H9 (cell line): ENCODE measurements at regions not wholly inside any gene's neighbourhood (a gene's known extent, or its start where the extent isn't known, plus 50 kb on each side); places are given as distances from the start of the nearest gene placed in this dataset.

ENCODE experiments used
- DNase-seq: peaks from one replicate; pipeline ENCODE4 v3.0.0-alpha.2; 2017
- H2AFZ ChIP-seq: one replicate; pipeline ENCODE4 v1.6.1; 2013; ENCODE audit warnings: mild to moderate bottlenecking, low read length, control low read depth, moderate library complexity
- H2AK5ac ChIP-seq: 2 replicates; pipeline ENCODE4 v1.6.1; 2013; ENCODE audit warnings: low read length, control low read depth, mixed read lengths; ENCODE audit not compliant: insufficient read length
- H2BK120ac ChIP-seq: one replicate; pipeline ENCODE4 v1.6.1; 2013; ENCODE audit warnings: low read depth, mild to moderate bottlenecking, low read length, control low read depth, inconsistent platforms; ENCODE audit not compliant: poor library complexity, severe bottlenecking
- H2BK12ac ChIP-seq: 2 replicates; pipeline ENCODE4 v1.6.1; 2013; ENCODE audit warnings: low read length, control low read depth, mixed read lengths, low read depth; ENCODE audit not compliant: insufficient read length
- H2BK15ac ChIP-seq: 2 replicates; pipeline ENCODE4 v1.6.1; 2013; ENCODE audit warnings: low read depth, low read length, control low read depth
- H2BK20ac ChIP-seq: one replicate; pipeline ENCODE4 v1.6.1; 2013; ENCODE audit warnings: low read depth, mild to moderate bottlenecking, low read length, control low read depth, inconsistent platforms; ENCODE audit not compliant: poor library complexity, severe bottlenecking
- H2BK5ac ChIP-seq: 2 replicates; pipeline ENCODE4 v1.6.1; 2013; ENCODE audit warnings: low read length, control low read depth, mixed read lengths; ENCODE audit not compliant: insufficient read length
- H3K14ac ChIP-seq: 2 replicates; pipeline ENCODE4 v1.6.1; 2013; ENCODE audit warnings: low read length, control low read depth; ENCODE audit not compliant: insufficient read depth
- H3K18ac ChIP-seq: 2 replicates; pipeline ENCODE4 v1.6.1; 2013; ENCODE audit warnings: low read depth, mild to moderate bottlenecking, mixed read lengths, low read length, control low read depth; ENCODE audit not compliant: insufficient read length
- H3K23ac ChIP-seq: 2 replicates; pipeline ENCODE4 v1.6.1; 2013; ENCODE audit warnings: low read length, control low read depth, mixed read lengths, low read depth; ENCODE audit not compliant: insufficient read length
- H3K23me2 ChIP-seq: 2 replicates; pipeline ENCODE4 v1.6.1; 2013; ENCODE audit warnings: low read depth, mild to moderate bottlenecking, mixed read lengths, low read length, control low read depth; ENCODE audit not compliant: insufficient read length, poor library complexity, severe bottlenecking
- H3K27ac ChIP-seq: 2 replicates; pipeline ENCODE4 v1.5.1; 2013; ENCODE audit warnings: low read length, control low read depth, mixed read lengths, low read depth; ENCODE audit not compliant: insufficient read length
- H3K27me3 ChIP-seq: 2 replicates; pipeline ENCODE4 v1.6.1; 2013; ENCODE audit warnings: low read length, control low read depth, inconsistent platforms; ENCODE audit not compliant: insufficient read depth
- H3K4ac ChIP-seq: 2 replicates; pipeline ENCODE4 v1.6.1; 2013; ENCODE audit warnings: low read depth, mild to moderate bottlenecking, control low read depth, inconsistent platforms, low read length, moderate library complexity
- H3K4me1 ChIP-seq: 2 replicates; pipeline ENCODE4 v1.6.1; 2013; ENCODE audit warnings: low read length, control low read depth, inconsistent platforms; ENCODE audit not compliant: insufficient read depth
- H3K4me2 ChIP-seq: 2 replicates; pipeline ENCODE4 v1.6.1; 2013; ENCODE audit warnings: low read length, control low read depth, mixed read lengths; ENCODE audit not compliant: insufficient read length, insufficient read depth
- H3K56ac ChIP-seq: 2 replicates; pipeline ENCODE4 v1.6.1; 2013; ENCODE audit warnings: low read depth, mild to moderate bottlenecking, mixed read lengths, low read length, control low read depth; ENCODE audit not compliant: insufficient read length
- H3K79me1 ChIP-seq: 2 replicates; pipeline ENCODE4 v1.6.1; 2013; ENCODE audit warnings: low read depth, mild to moderate bottlenecking, moderate library complexity, low read length, control low read depth, inconsistent platforms; ENCODE audit not compliant: insufficient read depth, poor library complexity, severe bottlenecking
- H3K79me2 ChIP-seq: 2 replicates; pipeline ENCODE4 v1.6.1; 2013; ENCODE audit warnings: low read length, control low read depth, inconsistent platforms; ENCODE audit not compliant: insufficient read depth
- H3K9ac ChIP-seq: 2 replicates; pipeline ENCODE4 v1.6.1; 2013; ENCODE audit warnings: low read length, control low read depth, mixed read lengths; ENCODE audit not compliant: insufficient read length; ENCODE audit errors: extremely low read depth
- H3K9me3 ChIP-seq: one replicate; pipeline ENCODE4 v1.6.1; 2013; ENCODE audit warnings: low read depth, low read length, inconsistent platforms; ENCODE audit not compliant: control insufficient read depth
- H3T11ph ChIP-seq: one replicate; pipeline ENCODE4 v1.6.1; 2013; ENCODE audit warnings: mild to moderate bottlenecking, low read length, control low read depth, inconsistent platforms
- H4K20me1 ChIP-seq: one replicate; pipeline ENCODE4 v1.6.1; 2013; ENCODE audit not compliant: control insufficient read depth, insufficient read length, insufficient read depth
- H4K5ac ChIP-seq: 2 replicates; pipeline ENCODE4 v1.6.1; 2013; ENCODE audit warnings: low read depth, mild to moderate bottlenecking, mixed read lengths, low read length, control low read depth; ENCODE audit not compliant: insufficient read length
- H4K8ac ChIP-seq: replicated peaks from 2 replicates; pipeline ENCODE4 v1.6.1; 2013; ENCODE audit warnings: low read length, control low read depth, mixed read lengths, low read depth; ENCODE audit not compliant: insufficient read length
- H4K91ac ChIP-seq: 2 replicates; pipeline ENCODE4 v1.6.1; 2013; ENCODE audit warnings: low read depth, mild to moderate bottlenecking, moderate library complexity, mixed read lengths, low read length, control low read depth; ENCODE audit not compliant: insufficient read length
- H3K27ac Mint-ChIP-seq, 3 experiments: 2 replicates in 2 of 3; 3 replicates in 1 of 3; pipeline ENCODE4 v1.8.0; 2020 to 2021; ENCODE audit warnings: mixed read lengths in 3 of 3, mild to moderate bottlenecking in 1 of 3, moderate library complexity in 1 of 3
- H3K27me3 Mint-ChIP-seq: 2 replicates; pipeline ENCODE4 v1.8.0; 2021; ENCODE audit warnings: low read depth, mild to moderate bottlenecking, moderate library complexity, mixed read lengths
- H3K36me3 Mint-ChIP-seq, 3 experiments: 2 replicates in 2 of 3; 3 replicates in 1 of 3; pipeline ENCODE4 v1.8.0; 2020 to 2021; ENCODE audit warnings: low read depth in 3 of 3, mixed read lengths in 3 of 3; ENCODE audit not compliant: insufficient read depth in 1 of 3
- H3K4me1 Mint-ChIP-seq, 2 experiments: 2 replicates each; pipeline ENCODE4 v1.8.0; 2020; ENCODE audit warnings: mixed read lengths in 2 of 2
- H3K4me3 Mint-ChIP-seq, 2 experiments: 2 replicates in 1 of 2; 3 replicates in 1 of 2; pipeline ENCODE4 v1.8.0; 2020 to 2021; ENCODE audit warnings: mild to moderate bottlenecking in 2 of 2, mixed read lengths in 2 of 2, moderate library complexity in 1 of 2
- H3K9me3 Mint-ChIP-seq, 2 experiments: 2 replicates in 1 of 2; 3 replicates in 1 of 2; pipeline ENCODE4 v1.8.0; 2020; ENCODE audit warnings: mild to moderate bottlenecking in 2 of 2, mixed read lengths in 2 of 2, moderate library complexity in 1 of 2
- WGBS: extraction: QIAGEN DNeasy Blood & Tissue Kit; methylation state at CpG from one replicate; pipeline ENCODE4 v1.1.7; 2013; ENCODE audit warnings: missing lambda C conversion rate, low lambda C conversion rate, mixed read lengths; ENCODE audit not compliant: insufficient read length; ENCODE audit errors: extremely low coverage; 5-methylcytosine and 5-hydroxymethylcytosine counted together
- TF ChIP-seq, protein P1 (sequence below): fragments of 200-600 bp; sonication (generic); conservative IDR thresholded peaks from 3 replicates; pipeline ENCODE4 v1.8.0; 2021; ENCODE audit warnings: antibody characterized with exemption, mild to moderate bottlenecking

DNA sequence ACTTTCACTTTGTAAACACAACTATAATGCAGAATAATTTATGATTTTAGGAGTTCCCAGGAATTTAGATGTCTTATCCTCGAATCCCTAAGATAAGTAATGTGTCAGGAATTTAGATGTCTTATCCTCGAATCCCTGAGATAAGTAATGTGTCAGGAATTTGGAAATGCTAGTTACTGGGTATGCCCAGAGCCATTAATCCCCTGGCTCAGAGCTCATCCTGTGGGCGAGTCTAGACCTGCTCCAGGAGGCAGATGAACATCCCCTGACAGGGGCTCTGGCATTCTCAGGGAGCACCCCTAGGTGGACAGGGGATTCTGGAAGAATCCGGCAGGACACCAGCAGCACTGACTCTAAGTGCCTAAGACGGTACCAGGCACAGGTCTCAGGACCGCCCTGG, 163.3 kb downstream of the ARRDC4 start:
- Mint-ChIP-seq H3K4me3 (no peak overlapping the region), H3K4me1 (peaks cover 6 to 19% of the 10 kb centered on the region in 2 experiments), H3K9me3 (no peaks in the 10 kb centered on the region), H3K36me3 (no peaks in the 10 kb centered on the region), H3K27me3 (no peaks in the 10 kb centered on the region; the same call in 1 of the 2 replicates), H3K27ac (no peak overlapping the region)
- no peak overlapping the region for H3T11ph ChIP-seq
- no peak overlapping the region for H4K5ac ChIP-seq
- no peak overlapping the region for H2BK120ac ChIP-seq
- TF ChIP-seq, protein P1, sequence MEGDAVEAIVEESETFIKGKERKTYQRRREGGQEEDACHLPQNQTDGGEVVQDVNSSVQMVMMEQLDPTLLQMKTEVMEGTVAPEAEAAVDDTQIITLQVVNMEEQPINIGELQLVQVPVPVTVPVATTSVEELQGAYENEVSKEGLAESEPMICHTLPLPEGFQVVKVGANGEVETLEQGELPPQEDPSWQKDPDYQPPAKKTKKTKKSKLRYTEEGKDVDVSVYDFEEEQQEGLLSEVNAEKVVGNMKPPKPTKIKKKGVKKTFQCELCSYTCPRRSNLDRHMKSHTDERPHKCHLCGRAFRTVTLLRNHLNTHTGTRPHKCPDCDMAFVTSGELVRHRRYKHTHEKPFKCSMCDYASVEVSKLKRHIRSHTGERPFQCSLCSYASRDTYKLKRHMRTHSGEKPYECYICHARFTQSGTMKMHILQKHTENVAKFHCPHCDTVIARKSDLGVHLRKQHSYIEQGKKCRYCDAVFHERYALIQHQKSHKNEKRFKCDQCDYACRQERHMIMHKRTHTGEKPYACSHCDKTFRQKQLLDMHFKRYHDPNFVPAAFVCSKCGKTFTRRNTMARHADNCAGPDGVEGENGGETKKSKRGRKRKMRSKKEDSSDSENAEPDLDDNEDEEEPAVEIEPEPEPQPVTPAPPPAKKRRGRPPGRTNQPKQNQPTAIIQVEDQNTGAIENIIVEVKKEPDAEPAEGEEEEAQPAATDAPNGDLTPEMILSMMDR = no peak
- H3K4me2 ChIP-seq = no peak overlapping the region
- H4K20me1 ChIP-seq = no peaks in the 10 kb centered on the region
- H2BK12ac ChIP-seq = no peak overlapping the region
- H3K9me3 ChIP-seq = no peaks in the 10 kb centered on the region
- H2AK5ac ChIP-seq = no peak overlapping the region
- H3K14ac ChIP-seq = no peak overlapping the region
- no peak overlapping the region for H4K8ac ChIP-seq
- H3K56ac ChIP-seq = no peak overlapping the region
- no peak overlapping the region for H4K91ac ChIP-seq
- no CpG with 5 or more reads among the region's 6 CpGs for WGBS
- H3K79me2 ChIP-seq = no peaks in the 10 kb centered on the region
- H3K23ac ChIP-seq = no peak overlapping the region
- H3K9ac ChIP-seq = no peak overlapping the region
- no peak overlapping the region for H2BK15ac ChIP-seq
- no peak overlapping the region for H3K4ac ChIP-seq
- H3K79me1 ChIP-seq = no peaks in the 10 kb centered on the region
- no peaks in the 10 kb centered on the region for H3K23me2 ChIP-seq
- no peak overlapping the region for H2AFZ ChIP-seq
- no peaks in the 10 kb centered on the region for H3K27me3 ChIP-seq
- DNase-seq = no peak
- H3K4me1 ChIP-seq = peaks cover 2% of the 10 kb centered on the region; the same call in 1 of the 2 replicates
- no peak overlapping the region for H3K18ac ChIP-seq
- no peak overlapping the region for H3K27ac ChIP-seq
- H2BK20ac ChIP-seq = no peak overlapping the region
- no peak overlapping the region for H2BK5ac ChIP-seq
